ENCODE measurements at regions not wholly inside any gene's neighbourhood (a gene's known extent, or its start where the extent isn't known, plus 50 kb on each side); places are given as distances from the start of the nearest gene placed in this dataset.
"Not testable (repeated sequence)": the region's sequence is repeated elsewhere in the genome, so short reads cannot be mapped to it uniquely, and the experiment has no call there.

- no peak for DNase-seq
These were observed 55.2 kb downstream of the GCC1 start for GRCh38 chr7:127530148-127530547.

- DNase-seq, result no peak
These were observed 57.8 kb downstream of the GCC1 start for GRCh38 chr7:127527561-127527960.

GRCh38 chr7:127525866-127526480, 59.4 kb downstream of the GCC1 start:
- DNase-seq, result peak; percentile 66

GRCh38 chr7:127516320-127516719, 69.1 kb downstream of the GCC1 start:
- DNase-seq, result no peak

- peak; percentile 43 for DNase-seq
These were observed 70.9 kb downstream of the GCC1 start for GRCh38 chr7:127514499-127514898.

- no peak for DNase-seq
These were observed 72.1 kb downstream of the GCC1 start for GRCh38 chr7:127513311-127513710.

- DNase-seq, result no peak
These were observed 72.7 kb downstream of the GCC1 start for GRCh38 chr7:127512663-127513062.

- DNase-seq, result no peak
These were observed 80.7 kb downstream of the GCC1 start for GRCh38 chr7:127504715-127505114.

- DNase-seq, result no peak
These were observed 83.6 kb downstream of the GCC1 start for GRCh38 chr7:127501817-127502216.

- no peak for DNase-seq
These were observed 94.9 kb upstream of the ZNF800 start for GRCh38 chr7:127487381-127487780.

- no peak for DNase-seq
These were observed 94.1 kb upstream of the ZNF800 start for GRCh38 chr7:127486654-127487053.

GRCh38 chr7:127485482-127485881, 93.0 kb upstream of the ZNF800 start:
- no peak for DNase-seq

- DNase-seq, result no peak
These were observed 92.4 kb upstream of the ZNF800 start for GRCh38 chr7:127484954-127485353.

- no peak for DNase-seq
These were observed 86.0 kb upstream of the ZNF800 start for GRCh38 chr7:127478461-127478860.

GRCh38 chr7:127478024-127478355, 85.5 kb upstream of the ZNF800 start:
- DNase-seq, result no peak

- DNase-seq, result no peak
These were observed 85.0 kb upstream of the ZNF800 start for GRCh38 chr7:127477295-127478023.

- DNase-seq, result no peak
These were observed 84.1 kb upstream of the ZNF800 start for GRCh38 chr7:127476618-127477017.

GRCh38 chr7:127474457-127474856, 81.9 kb upstream of the ZNF800 start:
- no peak for DNase-seq

GRCh38 chr7:127473409-127473808, 80.9 kb upstream of the ZNF800 start:
- DNase-seq, result no peak

GRCh38 chr7:127460077-127460476, 67.6 kb upstream of the ZNF800 start:
- DNase-seq, result no peak

- DNase-seq, result not testable (repeated sequence)
These were observed 58.8 kb upstream of the ZNF800 start for GRCh38 chr7:127451258-127451657.

GRCh38 chr7:127448566-127448965, 56.1 kb upstream of the ZNF800 start:
- no peak for DNase-seq

GRCh38 chr7:127447326-127447945, 54.9 kb upstream of the ZNF800 start:
- DNase-seq, result peak; percentile 10

GRCh38 chr7:127446842-127447241, 54.3 kb upstream of the ZNF800 start:
- no peak for DNase-seq
